ENCODE measurements at regions not wholly inside any gene's neighbourhood (a gene's known extent, or its start where the extent isn't known, plus 50 kb on each side); places are given as distances from the start of the nearest gene placed in this dataset.

DNA sequence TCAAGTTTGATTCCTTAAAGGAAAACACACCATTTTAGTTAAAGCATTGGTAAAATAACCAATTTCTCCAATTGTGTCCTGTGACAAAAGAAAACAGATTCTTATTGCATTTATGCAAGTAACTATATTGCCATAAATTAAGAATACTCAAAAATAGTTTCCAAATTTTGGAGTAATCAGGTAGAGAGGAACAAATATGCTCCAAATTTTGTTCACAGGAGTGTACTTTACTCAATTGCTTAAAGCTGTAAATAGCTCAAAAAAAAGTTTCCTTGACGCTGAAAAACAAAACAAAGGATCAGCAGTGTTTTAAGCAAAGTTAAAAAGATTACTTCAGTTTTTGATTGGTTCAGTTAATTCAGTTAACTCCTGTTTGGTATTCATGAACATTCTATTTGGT is 52.2 kb upstream of the INHBA start:
- H3K27me3 ChIP-seq (ENCODE audit: control insufficient read depth in 3 of 3, insufficient read depth in 3 of 3, low read length in 3 of 3), result no peaks in the 10 kb centered on the region
- DNase-seq (no peak), FAIRE-seq (no peak)
- H3K27ac ChIP-seq (ENCODE audit: low read depth in 1 of 3, low read length in 2 of 3), result no peak overlapping the region
- WGBS, 3 donors, result 71 to 88% (median 81%) methylated on average over 1 of the region's 1 CpG
- H3K4me3 ChIP-seq (ENCODE audit: low read depth in 1 of 3, low read length in 3 of 3), result no peak overlapping the region
- H3K9me3 ChIP-seq (ENCODE audit: control insufficient read depth in 2 of 2, insufficient read depth in 1 of 2, low read depth in 1 of 2, low read length in 1 of 2), result peaks cover 0 to 18% of the 10 kb centered on the region in 2 donors
- no peaks in the 10 kb centered on the region for H3K36me3 ChIP-seq (ENCODE audit: control insufficient read depth in 3 of 3, insufficient read depth in 2 of 3, low read depth in 1 of 3, low read length in 3 of 3)
- no peaks in the 10 kb centered on the region for H3K4me1 ChIP-seq (ENCODE audit: control insufficient read depth in 3 of 3, insufficient read depth in 2 of 3, low read depth in 1 of 3, low read length in 2 of 3)

DNA sequence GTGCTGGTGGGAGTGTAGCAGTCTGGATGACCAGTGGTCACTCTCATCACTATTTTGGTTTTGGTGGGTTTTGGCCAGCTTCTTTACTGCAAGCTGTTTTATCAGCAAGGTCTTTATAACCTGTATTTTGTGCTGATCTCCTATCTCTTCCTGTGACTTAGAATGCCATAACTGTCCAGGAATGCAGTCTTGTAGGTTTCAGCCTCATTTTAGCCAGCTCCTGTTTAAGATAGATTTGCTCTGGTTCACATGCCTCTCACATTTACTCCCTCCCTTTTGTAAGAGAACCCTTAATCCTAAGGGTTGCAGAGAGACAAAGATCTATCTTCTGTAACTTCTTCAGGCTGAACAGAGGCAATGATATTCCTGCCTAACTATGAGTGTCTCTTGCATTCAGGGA is 51.2 kb upstream of the INHBA start:
- no peak for DNase-seq
- Histone ChIP-seq H3K27me3 (ENCODE audit: control insufficient read depth in 3 of 3, insufficient read depth in 3 of 3, low read length in 3 of 3) (no peaks in the 10 kb centered on the region), H3K27ac (ENCODE audit: low read depth in 1 of 3, low read length in 2 of 3) (no peak overlapping the region), H3K4me3 (ENCODE audit: low read depth in 1 of 3, low read length in 3 of 3) (no peak overlapping the region), H3K4me1 (ENCODE audit: control insufficient read depth in 3 of 3, insufficient read depth in 2 of 3, low read depth in 1 of 3, low read length in 2 of 3) (no peaks in the 10 kb centered on the region), H3K9me3 (ENCODE audit: control insufficient read depth in 2 of 2, insufficient read depth in 1 of 2, low read depth in 1 of 2, low read length in 1 of 2) (peaks cover 0 to 14% of the 10 kb centered on the region in 2 donors), H3K36me3 (ENCODE audit: control insufficient read depth in 3 of 3, insufficient read depth in 2 of 3, low read depth in 1 of 3, low read length in 3 of 3) (no peaks in the 10 kb centered on the region)
- FAIRE-seq, result no peak

Measured in small intestine (tissue), 7 donors.